ENCODE measurements at regions not wholly inside any gene's neighbourhood (a gene's known extent, or its start where the extent isn't known, plus 50 kb on each side); places are given as distances from the start of the nearest gene placed in this dataset.

DNA sequence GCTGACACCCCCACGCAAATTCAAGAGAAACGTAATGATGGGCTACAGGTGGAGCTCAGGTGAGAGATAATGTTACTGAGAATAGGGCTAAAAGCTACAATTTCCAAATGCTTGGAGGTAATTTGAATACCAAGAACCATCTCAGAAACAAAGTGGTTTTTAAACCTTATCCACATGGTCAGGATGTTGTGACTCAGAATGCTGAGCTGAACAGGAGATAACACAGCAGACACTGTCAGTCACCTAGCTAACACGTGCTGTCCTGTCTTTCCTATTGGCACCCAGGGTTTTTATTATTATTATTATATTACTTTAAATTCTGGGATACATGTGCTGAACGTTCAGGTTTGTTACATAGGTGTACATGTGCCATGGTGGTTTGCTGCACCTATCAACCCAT is 233.0 kb upstream of the MAF start:
- WGBS: 87% methylated on average over 4 of the region's 4 CpGs
- Histone ChIP-seq H3K4me3 (no peak overlapping the region), H3K27me3 (no peaks in the 10 kb centered on the region), H3K9me3 (no peaks in the 10 kb centered on the region), H3K27ac (replicated peaks in 1 of 4) (no peak overlapping the region), H3K36me3 (no peaks in the 10 kb centered on the region), H3K4me1 (peaks cover 0 to 9% (median under 1%) of the 10 kb centered on the region in 4 donors)
- intact Hi-C loops (cut with DNase I): no loop called here
- DNase-seq (ENCODE audit: extremely low spot score): no peak
- TF ChIP-seq POLR2A (IDR thresholded peaks at IDR 0.05; ENCODE audit: low read depth): no peak

DNA sequence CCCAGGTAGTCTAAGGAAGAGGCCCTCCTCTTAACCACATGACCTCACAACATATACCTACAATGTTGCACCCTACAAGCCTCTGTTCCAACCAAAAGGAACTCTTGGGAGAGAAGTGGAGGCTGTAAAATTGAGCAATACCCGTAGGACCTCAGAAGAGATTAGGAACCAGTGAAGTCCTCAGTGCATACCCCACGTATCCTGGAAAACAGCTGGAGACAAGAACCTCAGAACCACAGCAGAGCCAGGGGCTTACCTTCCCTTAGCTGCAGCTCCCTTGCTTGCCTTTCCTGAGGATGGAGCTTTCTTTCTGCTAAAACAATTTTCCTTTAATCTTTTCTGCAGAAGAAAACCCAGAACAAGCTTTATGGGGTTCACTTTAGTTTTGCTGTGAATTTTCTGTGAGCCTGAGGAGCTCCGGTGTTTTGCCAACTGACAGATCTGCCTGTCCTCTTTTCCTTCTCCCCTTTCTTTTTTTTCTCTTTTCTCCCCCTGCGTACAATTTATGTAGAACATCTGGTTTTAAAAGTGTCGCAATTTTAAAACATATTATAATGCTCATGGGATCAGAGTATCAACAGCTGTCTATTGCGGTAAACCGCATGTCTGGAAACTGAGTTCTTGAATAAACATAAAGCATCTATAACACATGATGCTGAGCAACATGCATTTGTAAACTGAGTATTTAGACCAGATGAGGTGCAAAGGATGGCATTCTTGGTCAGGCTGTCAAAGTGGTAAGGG is 226.4 kb upstream of the MAF start:
- no peaks in the 10 kb centered on the region for H3K36me3 ChIP-seq
- no peaks in the 10 kb centered on the region for H3K4me1 ChIP-seq
- TF ChIP-seq POLR2AphosphoS5 (IDR thresholded peaks at IDR 0.05) (no peak), EP300 (IDR thresholded peaks at IDR 0.05) (no peak), POLR2A (IDR thresholded peaks at IDR 0.05; ENCODE audit: low read depth) (no peak)
- TF ChIP-seq, protein P1, sequence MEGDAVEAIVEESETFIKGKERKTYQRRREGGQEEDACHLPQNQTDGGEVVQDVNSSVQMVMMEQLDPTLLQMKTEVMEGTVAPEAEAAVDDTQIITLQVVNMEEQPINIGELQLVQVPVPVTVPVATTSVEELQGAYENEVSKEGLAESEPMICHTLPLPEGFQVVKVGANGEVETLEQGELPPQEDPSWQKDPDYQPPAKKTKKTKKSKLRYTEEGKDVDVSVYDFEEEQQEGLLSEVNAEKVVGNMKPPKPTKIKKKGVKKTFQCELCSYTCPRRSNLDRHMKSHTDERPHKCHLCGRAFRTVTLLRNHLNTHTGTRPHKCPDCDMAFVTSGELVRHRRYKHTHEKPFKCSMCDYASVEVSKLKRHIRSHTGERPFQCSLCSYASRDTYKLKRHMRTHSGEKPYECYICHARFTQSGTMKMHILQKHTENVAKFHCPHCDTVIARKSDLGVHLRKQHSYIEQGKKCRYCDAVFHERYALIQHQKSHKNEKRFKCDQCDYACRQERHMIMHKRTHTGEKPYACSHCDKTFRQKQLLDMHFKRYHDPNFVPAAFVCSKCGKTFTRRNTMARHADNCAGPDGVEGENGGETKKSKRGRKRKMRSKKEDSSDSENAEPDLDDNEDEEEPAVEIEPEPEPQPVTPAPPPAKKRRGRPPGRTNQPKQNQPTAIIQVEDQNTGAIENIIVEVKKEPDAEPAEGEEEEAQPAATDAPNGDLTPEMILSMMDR (IDR thresholded peaks at IDR 0.05): no peak
- no peak overlapping the region for H3K27ac ChIP-seq (replicated peaks in 1 of 4)
- intact Hi-C loops (cut with DNase I): no loop called here
- H3K27me3 ChIP-seq: no peaks in the 10 kb centered on the region
- DNase-seq (ENCODE audit: extremely low spot score): peak; percentile 42
- 77% methylated on average over 7 of the region's 7 CpGs for WGBS
- no peaks in the 10 kb centered on the region for H3K9me3 ChIP-seq
- H3K4me3 ChIP-seq: no peak overlapping the region

DNA sequence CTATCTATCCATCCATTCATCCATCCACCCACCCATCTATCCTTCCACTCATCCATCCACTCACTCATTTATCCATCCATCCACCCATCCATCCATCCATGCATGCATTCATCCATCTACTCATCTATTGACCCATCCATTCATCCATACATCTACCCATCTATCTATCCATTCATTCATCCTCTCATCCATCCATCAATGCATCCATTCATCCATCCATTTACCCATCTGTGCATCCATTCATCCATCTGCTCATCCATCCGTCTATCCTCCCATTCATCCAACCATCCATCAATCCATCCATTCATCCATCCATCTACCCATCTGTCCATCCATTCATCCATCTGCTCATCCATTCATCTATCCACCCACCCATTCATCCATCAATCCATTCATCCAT is 224.5 kb upstream of the MAF start:
- H3K36me3 ChIP-seq: no peaks in the 10 kb centered on the region
- intact Hi-C loops (cut with DNase I): no loop called here
- H3K4me1 ChIP-seq: no peaks in the 10 kb centered on the region
- WGBS: 90% methylated on average over 1 of the region's 1 CpG
- peak; percentile 12 for DNase-seq (ENCODE audit: extremely low spot score)
- no peaks in the 10 kb centered on the region for H3K9me3 ChIP-seq
- H3K27me3 ChIP-seq: no peaks in the 10 kb centered on the region
- no peak overlapping the region for H3K27ac ChIP-seq (replicated peaks in 1 of 4)
- no peak overlapping the region for H3K4me3 ChIP-seq
- TF ChIP-seq EP300 (IDR thresholded peaks at IDR 0.05) (no peak), POLR2AphosphoS5 (IDR thresholded peaks at IDR 0.05) (no peak), POLR2A (IDR thresholded peaks at IDR 0.05; ENCODE audit: low read depth) (no peak)
- TF ChIP-seq, protein P1 (IDR thresholded peaks at IDR 0.05): no peak

DNA sequence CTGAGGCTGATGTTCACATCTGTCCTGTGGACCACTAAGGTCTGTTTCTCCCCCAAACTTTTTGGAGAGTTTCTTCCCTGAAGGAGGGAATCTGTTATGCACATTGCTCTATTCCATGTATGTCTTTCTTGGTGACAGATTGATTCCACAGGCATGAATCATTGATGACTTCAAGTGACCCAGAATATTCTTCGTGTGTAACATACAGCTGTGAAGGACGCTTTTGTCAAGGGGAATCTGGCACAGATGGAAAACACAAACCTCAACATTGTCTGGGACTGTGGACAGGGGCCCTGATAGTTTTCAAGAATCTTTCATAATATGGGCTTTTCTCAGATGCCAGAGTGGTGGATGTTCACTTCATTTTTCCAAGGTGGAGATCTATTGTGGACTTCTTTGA is 223.1 kb upstream of the MAF start:
- DNase-seq (ENCODE audit: extremely low spot score): peak; percentile 50
- Histone ChIP-seq H3K4me1 (no peaks in the 10 kb centered on the region), H3K9me3 (no peaks in the 10 kb centered on the region), H3K4me3 (no peak overlapping the region), H3K27me3 (no peaks in the 10 kb centered on the region), H3K27ac (replicated peaks in 1 of 4) (no peak overlapping the region), H3K36me3 (no peaks in the 10 kb centered on the region)
- TF ChIP-seq POLR2AphosphoS5 (IDR thresholded peaks at IDR 0.05) (no peak), EP300 (IDR thresholded peaks at IDR 0.05) (no peak), POLR2A (IDR thresholded peaks at IDR 0.05; ENCODE audit: low read depth) (no peak)
- TF ChIP-seq, protein P1 (IDR thresholded peaks at IDR 0.05): no peak
- 72% methylated on average over 2 of the region's 2 CpGs for WGBS
- intact Hi-C loops (cut with DNase I): no loop called here

DNA sequence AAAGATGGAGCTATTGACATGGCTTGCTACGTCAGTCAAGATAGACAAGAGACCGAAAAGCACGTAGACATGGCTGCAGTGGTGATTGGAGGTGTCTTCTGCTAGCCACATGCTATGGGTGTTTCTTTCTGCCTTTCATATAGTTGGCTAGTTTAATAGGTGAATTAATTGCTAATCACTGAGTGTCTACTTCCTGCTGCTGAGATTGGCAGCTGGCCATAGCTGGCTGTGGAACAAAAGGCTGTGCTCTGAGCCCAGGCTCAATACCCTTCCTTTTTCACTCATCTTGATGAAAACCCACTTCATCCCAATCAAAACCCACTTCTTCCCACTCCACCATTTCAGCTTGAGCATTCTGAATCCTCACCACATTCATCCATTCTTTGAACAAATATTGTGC is 221.4 kb upstream of the MAF start:
- WGBS: 90% methylated on average over 3 of the region's 3 CpGs
- no peak for TF ChIP-seq POLR2AphosphoS5 (IDR thresholded peaks at IDR 0.05)
- TF ChIP-seq POLR2A (IDR thresholded peaks at IDR 0.05; ENCODE audit: low read depth): no peak
- TF ChIP-seq EP300 (IDR thresholded peaks at IDR 0.05): no peak
- TF ChIP-seq, protein P1 (IDR thresholded peaks at IDR 0.05): no peak
- Histone ChIP-seq H3K36me3 (no peaks in the 10 kb centered on the region), H3K9me3 (no peaks in the 10 kb centered on the region), H3K27ac (replicated peaks in 1 of 4) (no peak overlapping the region), H3K4me3 (no peak overlapping the region), H3K4me1 (no peaks in the 10 kb centered on the region), H3K27me3 (no peaks in the 10 kb centered on the region)
- intact Hi-C loops (cut with DNase I): no loop called here
- peak; percentile 77 for DNase-seq (ENCODE audit: extremely low spot score)

All from esophagus muscularis mucosa (tissue), 4 donors.